H1 (cell line): ENCODE measurements at regions not wholly inside any gene's neighbourhood (a gene's known extent, or its start where the extent isn't known, plus 50 kb on each side); places are given as distances from the start of the nearest gene placed in this dataset.

Source experiments
- ATF3 ChIP-seq: IDR thresholded peaks from 2 replicates; pipeline ENCODE4 v1.6.1; 2011; ENCODE audit warnings: low read depth, mild to moderate bottlenecking, low read length; ENCODE audit not compliant: insufficient read depth
- CEBPB ChIP-seq: IDR thresholded peaks from 2 replicates; pipeline ENCODE4 v1.6.1; 2012; ENCODE audit warnings: low read depth, low read length
- CTCF ChIP-seq, 3 experiments: IDR thresholded peaks; 1 replicate in 2 of 3; 2 replicates in 1 of 3; pipeline versions ENCODE4 v1.5.1 to v1.6.1; 2011; ENCODE audit warnings: low read length in 3 of 3, mild to moderate bottlenecking in 3 of 3, inconsistent platforms in 2 of 3, low read depth in 1 of 3, moderate library complexity in 1 of 3; ENCODE audit not compliant: insufficient read depth in 1 of 3; ENCODE audit errors: control extremely low read depth in 1 of 3
- EZH2 ChIP-seq: fragments of 200-600 bp; sonication (generic); IDR thresholded peaks from 2 replicates; pipeline ENCODE4 v1.7.1; 2012; ENCODE audit warnings: low read depth, mild to moderate bottlenecking, moderate library complexity, low read length, inconsistent platforms; ENCODE audit not compliant: severe bottlenecking
- POLR2AphosphoS5 ChIP-seq: IDR thresholded peaks from 2 replicates; pipeline ENCODE4 v1.6.1; 2011; ENCODE audit warnings: low read depth, low read length
- USF2 ChIP-seq: IDR thresholded peaks from 2 replicates; pipeline ENCODE4 v1.6.1; 2011; ENCODE audit warnings: low read length, improper control_type of control experiment

- TF ChIP-seq USF2: no peak
- TF ChIP-seq CEBPB: no peak
- no peak for TF ChIP-seq CTCF (IDR thresholded peaks at IDR 0.05; ENCODE audit: control extremely low read depth in 1 of 3, insufficient read depth in 1 of 3, low read depth in 1 of 3, low read length in 3 of 3)
- TF ChIP-seq POLR2AphosphoS5: no peak
- no peak for TF ChIP-seq EZH2
- no peak for TF ChIP-seq ATF3
These were observed 504.3 kb upstream of the GBE1 start for GRCh38 chr3:82265747-82266146.
